Peyer's patch (tissue), 4 donors: ENCODE measurements at regions not wholly inside any gene's neighbourhood (a gene's known extent, or its start where the extent isn't known, plus 50 kb on each side); places are given as distances from the start of the nearest gene placed in this dataset.

Experiments used
- CTCF ChIP-seq, 6 experiments: fragments of 450-650 bp in 4 of 6; fragments of 200-600 bp in 2 of 6; sonication (generic) in 1 of 6; IDR thresholded peaks; one replicate each; pipeline ENCODE4 v1.5.1; 2017 to 2019; ENCODE audit warnings: antibody characterized with exemption in 6 of 6, mild to moderate bottlenecking in 3 of 6, moderate library complexity in 1 of 6
- POLR2A ChIP-seq, 2 donors: fragments of 450-650 bp; IDR thresholded peaks; one replicate each; pipeline ENCODE4 v1.5.1; 2017; ENCODE audit warnings: antibody characterized with exemption in 2 of 2, mild to moderate bottlenecking in 2 of 2, moderate library complexity in 2 of 2

DNA sequence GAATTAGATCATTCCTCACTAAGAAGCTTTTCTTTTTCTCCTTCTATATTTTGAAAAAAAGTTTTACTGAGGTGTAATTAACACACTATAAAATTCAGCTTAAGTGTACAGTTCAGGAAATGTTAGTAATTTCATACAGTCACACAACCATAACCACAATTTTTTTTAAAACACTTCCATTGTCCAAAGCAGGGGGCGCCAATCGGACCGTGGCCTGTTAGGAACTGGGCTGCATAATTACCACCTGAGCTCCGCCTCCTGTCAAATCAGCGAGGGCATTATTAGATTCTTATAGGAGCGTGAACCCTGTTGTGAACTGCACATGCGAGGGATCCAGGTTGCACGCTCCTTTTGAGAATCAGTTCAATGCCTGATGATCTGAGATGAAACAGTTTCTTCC lies 427.1 kb downstream of the TFEC start:
- TF ChIP-seq CTCF (IDR thresholded peaks at IDR 0.05) (no peak), POLR2A (IDR thresholded peaks at IDR 0.05) (no peak)
